ENCODE measurements at regions not wholly inside any gene's neighbourhood (a gene's known extent, or its start where the extent isn't known, plus 50 kb on each side); places are given as distances from the start of the nearest gene placed in this dataset.
"Not testable (repeated sequence)": the region's sequence is repeated elsewhere in the genome, so short reads cannot be mapped to it uniquely, and the experiment has no call there.

DNA sequence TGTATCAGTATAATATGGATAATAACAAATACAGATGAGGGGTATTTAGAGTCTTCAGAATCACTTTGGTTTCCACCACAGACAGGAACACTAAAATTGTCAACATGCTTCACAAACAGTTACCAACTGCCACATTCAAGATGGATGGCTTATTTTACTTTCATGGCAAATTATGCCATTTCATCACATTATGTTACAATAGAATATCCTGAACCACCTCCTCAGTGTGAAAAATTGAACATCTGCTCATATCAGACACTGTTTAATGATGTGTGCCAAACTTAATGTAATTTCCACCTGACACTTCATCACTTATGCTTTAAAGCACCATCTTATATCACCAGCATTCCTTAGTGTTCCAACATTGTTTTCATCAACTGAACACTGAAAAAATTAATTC is 357.4 kb downstream of the KCNN2 start:
- H3K4me3 ChIP-seq: no peak overlapping the region
- DNase-seq: no peak
- no peaks in the 10 kb centered on the region for H3K9me3 ChIP-seq
- H3K27ac ChIP-seq: no peak overlapping the region
- intact Hi-C loops (cut with DNase I): no loop called here
- H3K36me3 ChIP-seq: no peaks in the 10 kb centered on the region
- H3K4me1 ChIP-seq (ENCODE audit: insufficient read depth): no peaks in the 10 kb centered on the region
- H3K27me3 ChIP-seq: no peaks in the 10 kb centered on the region
- TF ChIP-seq POLR2A (IDR thresholded peaks at IDR 0.05) (no peak), CTCF (IDR thresholded peaks at IDR 0.05) (no peak), EP300 (IDR thresholded peaks at IDR 0.05) (no peak)

GRCh38 chr5:114716955-114717354 is 355.1 kb downstream of the KCNN2 start:
- no peaks in the 10 kb centered on the region for H3K27me3 ChIP-seq
- intact Hi-C loops (cut with DNase I): no loop called here
- no peaks in the 10 kb centered on the region for H3K36me3 ChIP-seq
- no peak overlapping the region for H3K4me3 ChIP-seq
- WGBS, 3 donors: 82 to 96% (median 84%) methylated on average over 1 of the region's 1 CpG
- H3K4me1 ChIP-seq (ENCODE audit: insufficient read depth): no peaks in the 10 kb centered on the region
- no peak overlapping the region for H3K27ac ChIP-seq
- TF ChIP-seq CTCF (IDR thresholded peaks at IDR 0.05) (no peak), EP300 (IDR thresholded peaks at IDR 0.05) (no peak), POLR2A (IDR thresholded peaks at IDR 0.05) (no peak)
- H3K9me3 ChIP-seq: no peaks in the 10 kb centered on the region
- no peak for DNase-seq

DNA sequence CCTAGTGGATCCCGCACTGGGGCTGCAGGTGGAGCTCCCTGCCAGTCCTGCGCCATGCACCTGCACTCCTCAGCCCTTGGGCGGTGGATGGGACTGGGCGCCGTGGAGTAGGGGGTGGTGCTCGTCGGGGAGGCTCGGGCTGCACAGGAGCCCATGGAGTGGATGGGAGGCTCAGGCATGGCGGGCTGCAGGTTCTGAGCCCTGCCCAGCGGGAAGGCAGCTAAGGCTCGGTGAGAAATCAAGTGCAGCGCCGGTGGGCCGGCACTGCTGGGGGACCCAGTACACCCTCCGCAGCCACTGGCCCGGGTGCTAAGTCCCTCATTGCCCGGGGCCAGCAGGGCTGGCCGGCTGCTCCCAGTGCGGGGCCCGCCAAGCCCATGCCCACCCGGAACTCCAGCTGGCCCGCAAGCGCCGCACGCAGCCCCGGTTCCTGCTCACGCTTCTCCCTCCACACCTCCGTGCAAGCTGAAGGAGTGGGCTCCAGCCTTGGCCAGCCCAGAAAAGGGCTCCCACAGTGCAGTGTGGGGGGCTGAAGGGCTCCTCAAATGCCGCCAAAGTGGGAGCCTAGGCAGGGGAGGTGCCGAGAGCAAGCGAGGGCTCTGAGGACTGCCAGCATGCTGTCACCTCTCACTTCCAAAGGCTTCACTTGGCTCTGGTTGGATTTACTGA is 342.5 kb downstream of the KCNN2 start:
- intact Hi-C loops (cut with DNase I); H3K9me3 ChIP-seq; H3K4me3 ChIP-seq; H3K27ac ChIP-seq; H3K36me3 ChIP-seq; H3K27me3 ChIP-seq; H3K4me1 ChIP-seq (ENCODE audit: insufficient read depth); DNase-seq: not testable (repeated sequence)
- WGBS, 3 donors: 95 to 96% (median 95%) methylated on average over 30 to 31 of the region's 31 CpGs

DNA sequence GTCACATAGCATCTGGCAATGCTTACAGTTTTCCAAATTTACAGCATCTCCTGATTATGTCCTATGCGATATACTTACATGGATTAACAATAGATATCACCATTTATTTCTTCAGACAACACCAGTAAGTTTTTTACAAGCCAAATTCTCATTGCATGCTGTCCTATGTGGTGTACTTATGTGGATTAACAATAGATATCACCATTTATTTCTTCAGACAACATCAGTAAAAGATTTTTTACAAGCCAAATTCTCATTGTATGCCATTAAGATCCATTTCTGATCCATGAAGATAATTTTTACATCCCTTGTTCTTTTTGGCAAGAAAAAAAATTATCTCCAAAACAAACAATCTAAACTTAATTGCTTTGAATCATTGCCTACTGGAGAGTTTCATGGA is 340.9 kb downstream of the KCNN2 start:
- TF ChIP-seq POLR2A (IDR thresholded peaks at IDR 0.05) (no peak), CTCF (IDR thresholded peaks at IDR 0.05) (no peak), EP300 (IDR thresholded peaks at IDR 0.05) (no peak)
- Histone ChIP-seq H3K4me1 (ENCODE audit: insufficient read depth) (no peaks in the 10 kb centered on the region), H3K4me3 (no peak overlapping the region), H3K9me3 (no peaks in the 10 kb centered on the region), H3K36me3 (no peaks in the 10 kb centered on the region), H3K27ac (no peak overlapping the region), H3K27me3 (no peaks in the 10 kb centered on the region)
- WGBS, 3 donors: 80 to 86% (median 83%) methylated on average over 1 of the region's 1 CpG
- intact Hi-C loops (cut with DNase I): no loop called here
- no peak for DNase-seq

GRCh38 chr5:114702136-114702535 is 340.3 kb downstream of the KCNN2 start:
- H3K9me3 ChIP-seq: no peaks in the 10 kb centered on the region
- 62 to 81% (median 64%) methylated on average over 3 of the region's 3 CpGs for WGBS, 3 donors

More at GRCh38 chr5:114702136-114702535, 340.3 kb downstream of the KCNN2 start:
- Histone ChIP-seq H3K4me1 (ENCODE audit: insufficient read depth) (no peaks in the 10 kb centered on the region), H3K4me3 (no peak overlapping the region), H3K36me3 (no peaks in the 10 kb centered on the region), H3K27me3 (no peaks in the 10 kb centered on the region), H3K27ac (no peak overlapping the region)
- intact Hi-C loops (cut with DNase I): no loop called here
- DNase-seq: no peak
- no peak for TF ChIP-seq EP300 (IDR thresholded peaks at IDR 0.05)
- no peak for TF ChIP-seq POLR2A (IDR thresholded peaks at IDR 0.05)
- TF ChIP-seq CTCF (IDR thresholded peaks at IDR 0.05): no peak
